ENCODE measurements at regions not wholly inside any gene's neighbourhood (a gene's known extent, or its start where the extent isn't known, plus 50 kb on each side); places are given as distances from the start of the nearest gene placed in this dataset.

DNA sequence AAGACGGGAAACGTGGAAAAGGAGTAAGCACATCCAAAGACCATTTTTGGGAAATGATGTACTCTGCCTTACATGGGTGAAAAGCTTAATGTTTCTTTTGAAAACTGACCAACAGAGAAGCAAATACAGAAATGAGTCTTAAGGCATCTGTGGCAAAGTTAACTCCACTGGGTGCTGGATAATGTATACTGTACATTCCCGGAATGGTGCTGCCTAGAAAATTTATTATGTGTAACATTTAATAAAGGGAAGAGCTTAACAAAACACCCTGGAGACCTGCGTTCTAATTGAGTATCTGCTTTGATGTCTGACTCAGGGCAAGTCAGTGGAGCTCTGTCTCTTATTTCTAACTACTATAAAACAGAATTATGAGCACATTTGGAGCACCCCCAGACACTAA, 230.2 kb downstream of the MID1 start:
- no peak for DNase-seq (ENCODE audit: low spot score)

- DNase-seq (ENCODE audit: low spot score): no peak
These were observed 227.1 kb downstream of the MID1 start for GRCh38 chrX:10393241-10393640.

DNA sequence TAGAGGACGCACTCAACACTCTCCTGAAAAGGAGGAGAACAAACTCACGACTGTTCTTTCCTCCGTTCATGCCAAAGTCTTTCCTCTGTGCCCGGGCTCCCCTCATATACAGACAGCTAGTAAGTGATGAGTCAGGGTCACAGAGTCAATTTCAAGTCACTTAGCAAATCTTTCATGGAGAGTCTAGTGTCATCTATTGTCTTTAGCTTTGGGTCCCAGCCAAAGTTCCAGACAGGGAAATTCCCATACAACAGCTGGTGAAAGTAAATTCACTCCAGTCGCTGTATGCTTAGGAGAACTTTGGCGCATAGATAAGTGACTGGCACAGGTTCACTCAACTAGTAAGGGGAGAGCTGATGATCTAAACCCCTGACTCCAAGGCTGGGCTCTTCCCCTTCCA, 226.5 kb downstream of the MID1 start:
- no peak for DNase-seq (ENCODE audit: low spot score)

GRCh38 chrX:10395179-10395578, 225.2 kb downstream of the MID1 start:
- DNase-seq (ENCODE audit: low spot score): no peak
